ENCODE measurements at regions not wholly inside any gene's neighbourhood (a gene's known extent, or its start where the extent isn't known, plus 50 kb on each side); places are given as distances from the start of the nearest gene placed in this dataset.

DNA sequence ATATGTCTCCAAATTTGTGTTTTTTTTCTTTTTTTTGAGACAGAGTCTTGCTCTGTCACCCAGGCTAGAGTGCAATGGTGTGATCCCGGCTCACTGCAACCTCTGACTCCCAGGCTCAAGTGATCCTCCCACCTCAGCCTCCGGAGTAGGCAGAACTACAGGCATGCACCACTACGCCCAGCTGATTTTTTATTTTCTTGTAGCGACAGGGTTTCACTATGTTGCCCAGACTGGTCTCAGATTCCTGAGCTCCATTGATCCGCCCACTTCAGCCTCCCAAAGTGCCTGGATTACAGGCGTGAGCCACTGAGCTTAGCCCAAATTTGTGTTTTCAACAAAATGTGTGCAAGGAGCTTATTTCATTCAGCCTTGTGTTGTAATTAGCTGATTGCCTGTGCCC lies 59.0 kb upstream of the IFFO2 start:
- Histone ChIP-seq H3F3A (ENCODE audit: control insufficient read depth, insufficient read depth) (no peaks in the 10 kb centered on the region), H3K27ac (ENCODE audit: low read depth, low read length) (no peak overlapping the region)
- no peak for TF ChIP-seq EZH2phosphoT487 (IDR thresholded peaks at IDR 0.05; ENCODE audit: borderline replicate concordance, low read length)
- TF ChIP-seq, protein P1, sequence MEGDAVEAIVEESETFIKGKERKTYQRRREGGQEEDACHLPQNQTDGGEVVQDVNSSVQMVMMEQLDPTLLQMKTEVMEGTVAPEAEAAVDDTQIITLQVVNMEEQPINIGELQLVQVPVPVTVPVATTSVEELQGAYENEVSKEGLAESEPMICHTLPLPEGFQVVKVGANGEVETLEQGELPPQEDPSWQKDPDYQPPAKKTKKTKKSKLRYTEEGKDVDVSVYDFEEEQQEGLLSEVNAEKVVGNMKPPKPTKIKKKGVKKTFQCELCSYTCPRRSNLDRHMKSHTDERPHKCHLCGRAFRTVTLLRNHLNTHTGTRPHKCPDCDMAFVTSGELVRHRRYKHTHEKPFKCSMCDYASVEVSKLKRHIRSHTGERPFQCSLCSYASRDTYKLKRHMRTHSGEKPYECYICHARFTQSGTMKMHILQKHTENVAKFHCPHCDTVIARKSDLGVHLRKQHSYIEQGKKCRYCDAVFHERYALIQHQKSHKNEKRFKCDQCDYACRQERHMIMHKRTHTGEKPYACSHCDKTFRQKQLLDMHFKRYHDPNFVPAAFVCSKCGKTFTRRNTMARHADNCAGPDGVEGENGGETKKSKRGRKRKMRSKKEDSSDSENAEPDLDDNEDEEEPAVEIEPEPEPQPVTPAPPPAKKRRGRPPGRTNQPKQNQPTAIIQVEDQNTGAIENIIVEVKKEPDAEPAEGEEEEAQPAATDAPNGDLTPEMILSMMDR (IDR thresholded peaks at IDR 0.05; ENCODE audit: low read depth, low read length, poor library complexity, severe bottlenecking): no peak

DNA sequence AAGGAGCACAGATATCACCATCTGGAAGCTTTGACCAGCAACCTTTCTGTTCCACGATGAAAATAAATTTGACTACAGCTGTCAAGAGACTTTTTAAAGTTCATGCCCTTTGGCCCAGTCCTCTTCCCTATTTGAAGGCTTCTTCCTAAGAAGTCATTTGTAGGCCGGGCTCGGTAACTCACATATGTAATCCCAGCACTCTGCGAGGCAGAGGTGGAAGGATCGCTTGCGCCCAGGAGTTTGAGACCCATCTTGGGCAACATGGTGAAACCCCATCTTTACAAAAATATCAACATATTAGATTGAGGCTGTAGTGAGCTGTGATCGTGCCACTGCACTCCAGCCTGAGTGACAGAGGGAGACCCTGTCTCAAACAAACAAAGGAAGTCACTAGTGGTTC lies 58.3 kb upstream of the IFFO2 start:
- Histone ChIP-seq H3K4me2 (ENCODE audit: low read length) (peak overlapping the region; percentile 26; the same call in 1 of the 2 replicates), H3K36me3 (ENCODE audit: control insufficient read depth, low read length) (no peaks in the 10 kb centered on the region), H4K20me1 (ENCODE audit: control insufficient read depth, insufficient read depth, low read depth, low read length) (no peaks in the 10 kb centered on the region), H3K79me2 (ENCODE audit: control insufficient read depth, low read length) (no peaks in the 10 kb centered on the region), H3K27ac (ENCODE audit: low read depth, low read length) (no peak overlapping the region), H3K4me1 (ENCODE audit: control insufficient read depth, low read length) (peaks cover 9% of the 10 kb centered on the region), H3K4me3 (ENCODE audit: low read length) (no peak overlapping the region), H3K9me3 (ENCODE audit: control insufficient read depth, insufficient read depth, low read length) (no peaks in the 10 kb centered on the region), H3K9me2 (replicated peaks; ENCODE audit: control insufficient read depth, low read length) (no peaks in the 10 kb centered on the region), H3K27me3 (ENCODE audit: control insufficient read depth, low read length) (peaks cover 29% of the 10 kb centered on the region), H3F3A (ENCODE audit: control insufficient read depth, insufficient read depth) (no peaks in the 10 kb centered on the region)
- no peak for TF ChIP-seq EZH2phosphoT487 (IDR thresholded peaks at IDR 0.05; ENCODE audit: borderline replicate concordance, low read length)
- TF ChIP-seq, protein P1 (IDR thresholded peaks at IDR 0.05; ENCODE audit: low read depth, low read length, poor library complexity, severe bottlenecking): no peak

More for the DNA sequence above, 59.0 kb upstream of the IFFO2 start:
- Histone ChIP-seq H3K9me3 (ENCODE audit: control insufficient read depth, insufficient read depth, low read length) (no peaks in the 10 kb centered on the region), H3K4me1 (ENCODE audit: control insufficient read depth, low read length) (peaks cover 9% of the 10 kb centered on the region), H3K27me3 (ENCODE audit: control insufficient read depth, low read length) (peaks cover 29% of the 10 kb centered on the region), H3K79me2 (ENCODE audit: control insufficient read depth, low read length) (no peaks in the 10 kb centered on the region), H3K36me3 (ENCODE audit: control insufficient read depth, low read length) (no peaks in the 10 kb centered on the region), H3K4me2 (ENCODE audit: low read length) (no peak overlapping the region), H3K9me2 (replicated peaks; ENCODE audit: control insufficient read depth, low read length) (no peaks in the 10 kb centered on the region), H3K4me3 (ENCODE audit: low read length) (no peak overlapping the region), H4K20me1 (ENCODE audit: control insufficient read depth, insufficient read depth, low read depth, low read length) (no peaks in the 10 kb centered on the region)

DNA sequence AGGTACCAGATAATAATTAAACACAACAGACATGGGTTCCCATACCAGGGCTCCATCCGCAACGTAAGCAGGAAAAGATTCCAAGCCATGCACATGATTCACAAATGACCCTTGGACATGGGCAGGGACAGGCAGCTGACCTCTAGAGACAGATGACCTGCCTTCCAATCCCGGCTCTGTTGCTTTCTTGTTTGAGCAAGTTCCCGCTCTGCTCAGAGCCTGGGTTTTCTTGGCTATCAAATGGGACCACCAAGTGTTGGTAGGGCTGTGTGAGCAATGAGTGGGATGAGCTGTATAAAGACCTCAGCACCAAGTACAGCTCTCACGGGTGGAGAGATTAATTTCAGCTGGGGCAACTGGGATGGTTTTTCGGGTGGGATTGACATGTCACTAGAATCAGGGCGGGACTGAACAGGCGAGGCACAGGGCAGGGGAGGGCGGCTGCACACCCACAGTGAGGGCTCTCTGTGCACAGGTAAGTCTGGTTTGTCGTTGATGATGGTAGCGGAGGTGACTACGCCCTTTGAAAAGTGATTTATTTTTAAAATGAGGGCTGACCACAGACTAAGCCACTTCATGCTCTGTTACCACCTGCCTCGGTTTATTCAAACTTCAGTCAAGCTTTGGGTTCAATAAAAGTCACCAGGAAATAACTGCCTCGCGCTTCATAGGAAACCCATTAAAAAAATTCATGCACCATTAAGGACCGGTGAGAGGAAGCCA lies 57.5 kb upstream of the IFFO2 start:
- Histone ChIP-seq H3K79me2 (ENCODE audit: control insufficient read depth, low read length) (no peaks in the 10 kb centered on the region), H3K27me3 (ENCODE audit: control insufficient read depth, low read length) (peaks cover 29% of the 10 kb centered on the region), H3K9me3 (ENCODE audit: control insufficient read depth, insufficient read depth, low read length) (no peaks in the 10 kb centered on the region), H3K4me2 (ENCODE audit: low read length) (peak overlapping the region; percentile 26; the same call in 1 of the 2 replicates), H3F3A (ENCODE audit: control insufficient read depth, insufficient read depth) (no peaks in the 10 kb centered on the region), H3K27ac (ENCODE audit: low read depth, low read length) (no peak overlapping the region), H3K4me1 (ENCODE audit: control insufficient read depth, low read length) (peaks cover 9% of the 10 kb centered on the region), H3K4me3 (ENCODE audit: low read length) (no peak overlapping the region), H3K9me2 (replicated peaks; ENCODE audit: control insufficient read depth, low read length) (no peaks in the 10 kb centered on the region), H4K20me1 (ENCODE audit: control insufficient read depth, insufficient read depth, low read depth, low read length) (no peaks in the 10 kb centered on the region), H3K36me3 (ENCODE audit: control insufficient read depth, low read length) (no peaks in the 10 kb centered on the region)
- TF ChIP-seq, protein P1 (IDR thresholded peaks at IDR 0.05; ENCODE audit: low read depth, low read length, poor library complexity, severe bottlenecking): no peak
- no peak for TF ChIP-seq EZH2phosphoT487 (IDR thresholded peaks at IDR 0.05; ENCODE audit: borderline replicate concordance, low read length)

Data from DOHH2 (cell line).